Breast epithelium (tissue), 4 donors: ENCODE measurements at regions not wholly inside any gene's neighbourhood (a gene's known extent, or its start where the extent isn't known, plus 50 kb on each side); places are given as distances from the start of the nearest gene placed in this dataset.

ENCODE experiments used
- DNase-seq, 2 donors: peaks; one replicate each; pipeline ENCODE4 v3.0.0-alpha.2; 2019; ENCODE audit warnings: low spot score in 2 of 2
- H3K27ac ChIP-seq, 2 donors: fragments of 200-600 bp; sonication (generic) in 1 of 2; one replicate each; pipeline ENCODE4 v1.5.1; 2016 to 2019; ENCODE audit warnings: mild to moderate bottlenecking in 1 of 2
- H3K27me3 ChIP-seq, 2 donors: fragments of 200-600 bp; sonication (generic) in 1 of 2; one replicate each; pipeline versions ENCODE4 v1.5.1 to v1.6.0; 2017 to 2019; ENCODE audit warnings: control low read depth in 1 of 2, mild to moderate bottlenecking in 1 of 2
- H3K36me3 ChIP-seq: fragments of 200-600 bp; one replicate; pipeline ENCODE4 v1.5.1; 2019
- H3K4me1 ChIP-seq, 2 donors: fragments of 200-600 bp; sonication (generic); one replicate each; pipeline ENCODE4 v1.5.1; 2016 to 2019; ENCODE audit warnings: control low read depth in 1 of 2
- H3K4me3 ChIP-seq, 3 donors: fragments of 200-600 bp; sonication (generic); 1 replicate in 2 of 3; 2 replicates in 1 of 3; pipeline ENCODE4 v1.5.1; 2016 to 2019; ENCODE audit warnings: mild to moderate bottlenecking in 3 of 3, moderate library complexity in 2 of 3
- H3K9me3 ChIP-seq, 2 donors: fragments of 200-600 bp; sonication (generic) in 1 of 2; one replicate each; pipeline ENCODE4 v1.5.1; 2016 to 2019; ENCODE audit warnings: control low read depth in 1 of 2
- POLR2A ChIP-seq: fragments of 450-650 bp; IDR thresholded peaks from one replicate; pipeline ENCODE4 v1.6.1; 2016; ENCODE audit warnings: antibody characterized with exemption, mild to moderate bottlenecking, moderate library complexity
- POLR2AphosphoS5 ChIP-seq, 3 donors: sonication (generic); formaldehyde crosslinking; IDR thresholded peaks; one replicate each; pipeline ENCODE4 v1.6.1; 2017; ENCODE audit warnings: antibody characterized with exemption in 3 of 3
- intact Hi-C: fragments of 100-400 bp; cut with DNase I; formaldehyde crosslinking; loops from one replicate; pipeline ENCODE4 v1.15.1; 2023; ENCODE audit warnings: low total_unique reads
- TF ChIP-seq, protein P1 (sequence below), 3 donors: fragments of 450-650 bp; IDR thresholded peaks; one replicate each; pipeline ENCODE4 v1.5.1; 2016 to 2017; ENCODE audit warnings: antibody characterized with exemption in 3 of 3, mild to moderate bottlenecking in 3 of 3, moderate library complexity in 3 of 3

- DNase-seq: no peak
- intact Hi-C loops: no loop called here
- Histone ChIP-seq H3K4me3 (no peak overlapping the region), H3K27ac (no peak overlapping the region), H3K4me1 (peaks cover 0 to 10% of the 10 kb centered on the region in 2 donors), H3K9me3 (no peaks in the 10 kb centered on the region), H3K27me3 (no peaks in the 10 kb centered on the region), H3K36me3 (no peaks in the 10 kb centered on the region)
- TF ChIP-seq POLR2A (no peak), POLR2AphosphoS5 (IDR thresholded peaks at IDR 0.05) (no peak)
- TF ChIP-seq, protein P1, sequence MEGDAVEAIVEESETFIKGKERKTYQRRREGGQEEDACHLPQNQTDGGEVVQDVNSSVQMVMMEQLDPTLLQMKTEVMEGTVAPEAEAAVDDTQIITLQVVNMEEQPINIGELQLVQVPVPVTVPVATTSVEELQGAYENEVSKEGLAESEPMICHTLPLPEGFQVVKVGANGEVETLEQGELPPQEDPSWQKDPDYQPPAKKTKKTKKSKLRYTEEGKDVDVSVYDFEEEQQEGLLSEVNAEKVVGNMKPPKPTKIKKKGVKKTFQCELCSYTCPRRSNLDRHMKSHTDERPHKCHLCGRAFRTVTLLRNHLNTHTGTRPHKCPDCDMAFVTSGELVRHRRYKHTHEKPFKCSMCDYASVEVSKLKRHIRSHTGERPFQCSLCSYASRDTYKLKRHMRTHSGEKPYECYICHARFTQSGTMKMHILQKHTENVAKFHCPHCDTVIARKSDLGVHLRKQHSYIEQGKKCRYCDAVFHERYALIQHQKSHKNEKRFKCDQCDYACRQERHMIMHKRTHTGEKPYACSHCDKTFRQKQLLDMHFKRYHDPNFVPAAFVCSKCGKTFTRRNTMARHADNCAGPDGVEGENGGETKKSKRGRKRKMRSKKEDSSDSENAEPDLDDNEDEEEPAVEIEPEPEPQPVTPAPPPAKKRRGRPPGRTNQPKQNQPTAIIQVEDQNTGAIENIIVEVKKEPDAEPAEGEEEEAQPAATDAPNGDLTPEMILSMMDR (IDR thresholded peaks at IDR 0.05): no peak
These were observed 162.3 kb upstream of the ZNF462 start for GRCh38 chr9:106700676-106701075.

DNA sequence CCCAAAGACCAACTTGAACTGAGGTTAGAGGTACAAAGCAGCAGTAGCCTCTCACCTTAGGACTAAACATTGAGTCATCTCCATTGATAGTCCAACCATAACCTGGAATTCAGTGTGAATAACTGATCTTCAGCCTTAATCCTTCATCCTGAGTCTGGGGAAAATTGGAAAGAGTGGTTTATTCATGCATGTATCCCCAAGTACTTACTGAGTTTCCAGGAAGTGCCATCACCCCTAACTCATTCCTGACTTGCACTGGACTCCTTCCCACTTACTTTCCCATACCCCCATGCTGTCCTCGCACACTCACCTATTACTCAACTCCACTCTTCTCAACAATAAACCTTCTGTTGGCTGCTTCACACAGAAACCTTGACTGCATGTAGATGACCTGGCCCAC is 161.4 kb upstream of the ZNF462 start:
- Histone ChIP-seq H3K9me3 (no peaks in the 10 kb centered on the region), H3K27ac (no peak overlapping the region), H3K4me3 (no peak overlapping the region), H3K27me3 (no peaks in the 10 kb centered on the region), H3K36me3 (no peaks in the 10 kb centered on the region), H3K4me1 (peaks cover 0 to 10% of the 10 kb centered on the region in 2 donors)
- intact Hi-C loops: no loop called here
- TF ChIP-seq POLR2AphosphoS5 (IDR thresholded peaks at IDR 0.05): no peak
- TF ChIP-seq, protein P1 (IDR thresholded peaks at IDR 0.05): no peak
- TF ChIP-seq POLR2A: no peak
- no peak for DNase-seq

GRCh38 chr9:106704056-106704615 is 158.8 kb upstream of the ZNF462 start:
- H3K9me3 ChIP-seq: no peaks in the 10 kb centered on the region
- H3K36me3 ChIP-seq: no peaks in the 10 kb centered on the region
- no peak for TF ChIP-seq POLR2A
- TF ChIP-seq, protein P1 (IDR thresholded peaks at IDR 0.05): no peak
- no peak for TF ChIP-seq POLR2AphosphoS5 (IDR thresholded peaks at IDR 0.05)
- no peak for DNase-seq
- H3K4me3 ChIP-seq: no peak overlapping the region
- H3K27ac ChIP-seq: no peak overlapping the region
- intact Hi-C loops: no loop called here
- H3K4me1 ChIP-seq: no peaks in the 10 kb centered on the region
- no peaks in the 10 kb centered on the region for H3K27me3 ChIP-seq

GRCh38 chr9:106707291-106707690 is 155.7 kb upstream of the ZNF462 start:
- Histone ChIP-seq H3K27ac (peak overlapping the region in 1 of 2 donors; percentile 29), H3K4me1 (no peaks in the 10 kb centered on the region), H3K4me3 (no peak overlapping the region), H3K27me3 (no peaks in the 10 kb centered on the region), H3K9me3 (no peaks in the 10 kb centered on the region), H3K36me3 (no peaks in the 10 kb centered on the region)
- DNase-seq: no peak
- no peak for TF ChIP-seq POLR2AphosphoS5 (IDR thresholded peaks at IDR 0.05)
- TF ChIP-seq, protein P1 (IDR thresholded peaks at IDR 0.05): no peak
- TF ChIP-seq POLR2A: no peak
- intact Hi-C loops: no loop called here

DNA sequence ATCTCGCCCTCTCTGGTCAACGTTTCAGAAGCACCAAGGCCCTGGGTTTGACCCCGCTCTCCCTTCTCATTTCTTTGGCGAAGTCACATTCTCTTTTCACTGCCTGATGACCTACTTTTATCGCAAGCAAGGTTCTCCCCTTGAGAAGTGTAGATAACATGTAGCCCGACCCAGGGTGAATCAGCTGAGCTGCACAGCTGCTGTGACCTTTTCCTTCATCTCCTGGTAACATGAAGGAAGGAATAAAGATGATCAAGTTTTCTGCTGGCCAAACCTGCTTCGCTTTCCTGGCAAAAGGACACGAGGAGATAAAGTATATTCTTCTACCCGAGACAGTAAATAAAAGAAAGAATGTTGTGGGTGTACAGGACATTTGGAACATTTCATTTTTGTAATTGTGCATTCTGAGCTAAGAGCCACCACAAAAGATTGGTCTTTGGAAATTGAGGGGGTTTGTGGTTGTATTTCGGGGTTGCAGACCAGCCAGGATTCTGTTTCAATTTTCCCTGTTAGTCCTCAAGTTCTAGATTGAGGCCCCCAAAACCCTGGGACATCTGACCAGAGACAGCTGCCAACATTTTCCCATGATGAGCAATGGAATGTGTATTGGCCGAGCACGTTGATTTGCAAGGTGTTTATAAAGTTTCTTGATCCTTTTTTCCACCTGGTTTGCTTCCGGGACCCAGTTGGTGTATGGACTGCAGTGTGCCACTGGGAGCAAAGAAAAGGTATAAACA is 155.1 kb upstream of the ZNF462 start:
- Histone ChIP-seq H3K27ac (peak overlapping the region; percentile 26 to 29), H3K27me3 (no peaks in the 10 kb centered on the region), H3K4me3 (no peak overlapping the region), H3K9me3 (no peaks in the 10 kb centered on the region), H3K4me1 (no peaks in the 10 kb centered on the region), H3K36me3 (no peaks in the 10 kb centered on the region)
- no peak for DNase-seq
- TF ChIP-seq, protein P1 (IDR thresholded peaks at IDR 0.05): no peak
- TF ChIP-seq POLR2AphosphoS5 (IDR thresholded peaks at IDR 0.05): no peak
- intact Hi-C loops: no loop called here
